Neural progenitor cell (in vitro differentiated cells): ENCODE measurements at regions not wholly inside any gene's neighbourhood (a gene's known extent, or its start where the extent isn't known, plus 50 kb on each side); places are given as distances from the start of the nearest gene placed in this dataset.

Experiments
- CTCF ChIP-seq: fragments of 200-600 bp; sonication (generic); IDR thresholded peaks from 2 replicates; pipeline ENCODE4 v1.5.1; 2017; ENCODE audit warnings: antibody characterized with exemption, mild to moderate bottlenecking
- EZH2 ChIP-seq: fragments of 200-600 bp; sonication (generic); IDR thresholded peaks from 2 replicates; pipeline ENCODE4 v1.6.1; 2017; ENCODE audit warnings: antibody characterized with exemption, mild to moderate bottlenecking, moderate library complexity
- EZH2phosphoT487 ChIP-seq: fragments of 200-600 bp; sonication (generic); IDR thresholded peaks from 2 replicates; pipeline ENCODE4 v1.6.1; 2017; ENCODE audit warnings: antibody characterized with exemption

- no peak for TF ChIP-seq CTCF
- no peak for TF ChIP-seq EZH2phosphoT487
- TF ChIP-seq EZH2: no peak
These were observed 97.4 kb upstream of the SALL4 start for GRCh38 chr20:51899674-51900073.
